AG09309 (cell line): ENCODE measurements at regions not wholly inside any gene's neighbourhood (a gene's known extent, or its start where the extent isn't known, plus 50 kb on each side); places are given as distances from the start of the nearest gene placed in this dataset.

Source experiments
- DNase-seq: peaks from one replicate; pipeline ENCODE4 v3.0.0-alpha.2; 2010; ENCODE audit warnings: low read depth
- H3K4me3 ChIP-seq: 2 replicates; pipeline ENCODE4 v1.5.1; 2011; ENCODE audit warnings: mild to moderate bottlenecking, low read depth, low read length, moderate library complexity; ENCODE audit not compliant: control insufficient read depth
- CTCF ChIP-seq: IDR thresholded peaks from 2 replicates; pipeline ENCODE4 v1.5.1; 2011; ENCODE audit warnings: mild to moderate bottlenecking, low read depth, low read length, inconsistent platforms; ENCODE audit not compliant: insufficient read depth, control insufficient read depth; ENCODE audit errors: missing control alignments

DNA sequence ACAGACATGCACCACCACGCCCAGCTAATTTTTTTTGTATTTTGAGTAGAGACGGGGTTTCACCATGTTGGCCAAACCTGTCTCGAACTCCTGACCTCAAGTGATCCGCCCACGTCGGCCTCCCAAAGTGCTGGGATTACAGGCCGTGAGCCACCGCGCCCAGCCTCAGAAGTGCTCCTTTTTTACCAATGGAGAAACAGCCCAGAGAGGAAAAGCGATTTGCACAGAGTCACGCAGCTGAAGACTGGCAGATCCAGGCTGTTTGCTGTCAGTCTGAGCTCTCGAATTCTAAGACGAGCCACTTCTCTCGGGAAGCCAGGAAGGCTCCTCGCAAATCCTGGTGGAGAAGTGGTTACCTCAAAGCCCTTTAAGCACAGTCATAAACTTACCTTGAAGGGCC, 57.4 kb upstream of the SDK1 start:
- no peak for TF ChIP-seq CTCF
- DNase-seq: no peak
- no peak overlapping the region for H3K4me3 ChIP-seq

DNA sequence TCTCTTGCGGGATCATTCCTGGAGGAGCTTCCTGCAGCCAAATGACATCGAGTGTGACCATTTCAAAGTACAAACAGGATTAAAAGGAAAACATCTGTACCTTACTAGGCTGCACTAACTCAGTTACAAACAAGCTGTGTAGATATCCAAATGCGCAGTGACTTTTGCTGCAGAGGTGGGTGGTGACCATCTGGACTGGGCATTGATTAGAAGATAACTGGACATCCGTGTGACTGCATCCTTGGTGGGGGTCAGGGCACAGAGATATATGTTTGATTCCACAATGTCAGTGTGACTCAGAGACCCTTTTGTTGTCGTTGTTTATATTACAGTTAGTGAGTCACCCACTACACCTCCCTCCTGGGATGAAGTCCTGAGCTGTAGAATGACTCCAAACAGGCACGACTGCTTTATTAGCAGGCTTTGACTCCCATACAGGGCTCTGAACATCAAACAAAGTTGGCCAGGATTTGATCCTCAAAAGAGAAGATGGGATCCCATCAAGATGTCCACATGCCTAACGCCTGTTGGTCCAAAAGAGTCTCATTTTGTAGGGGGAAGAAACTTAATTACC, 56.7 kb upstream of the SDK1 start:
- H3K4me3 ChIP-seq: no peak overlapping the region
- no peak for TF ChIP-seq CTCF
- DNase-seq: no peak

DNA sequence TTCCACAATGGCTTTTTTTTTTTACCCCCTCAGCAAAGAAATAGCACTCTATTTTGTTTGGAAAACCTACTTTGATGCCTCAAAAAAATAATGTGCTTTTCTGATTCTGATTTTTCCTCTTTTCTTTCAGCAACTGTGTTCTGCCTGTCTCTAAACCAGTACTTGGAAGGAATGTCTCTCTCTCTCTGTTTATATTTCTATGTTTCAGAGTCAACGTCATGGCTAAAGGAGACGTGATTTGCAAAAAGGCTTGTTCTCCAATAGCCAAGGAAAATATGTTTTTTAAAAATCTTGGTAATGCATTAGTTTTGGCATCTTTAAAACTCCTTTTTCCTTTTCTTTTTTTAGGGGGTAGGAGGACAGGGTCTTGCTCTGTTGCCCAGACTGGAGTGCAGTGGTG, 56.0 kb upstream of the SDK1 start:
- no peak overlapping the region for H3K4me3 ChIP-seq
- no peak for DNase-seq
- TF ChIP-seq CTCF: no peak

DNA sequence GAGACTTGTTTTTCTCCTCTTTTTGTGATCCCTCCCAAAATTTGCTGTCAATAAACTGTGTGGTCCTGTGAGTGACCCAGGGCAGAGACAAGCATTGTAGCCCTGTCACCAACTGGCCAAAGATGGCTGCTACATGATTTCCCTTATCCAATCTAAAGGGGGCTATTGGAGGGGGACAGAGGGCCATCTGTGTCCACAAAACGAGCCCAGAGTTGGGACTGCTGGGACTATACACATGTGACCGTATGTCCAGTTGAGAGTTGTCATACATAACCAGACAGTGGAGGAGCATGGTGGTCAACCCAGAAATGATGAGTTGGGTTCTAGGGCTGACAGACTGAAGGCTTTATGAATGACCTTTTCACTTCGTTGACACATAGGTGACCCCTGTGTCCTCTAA, 55.3 kb upstream of the SDK1 start:
- H3K4me3 ChIP-seq: no peak overlapping the region
- DNase-seq: no peak
- no peak for TF ChIP-seq CTCF

DNA sequence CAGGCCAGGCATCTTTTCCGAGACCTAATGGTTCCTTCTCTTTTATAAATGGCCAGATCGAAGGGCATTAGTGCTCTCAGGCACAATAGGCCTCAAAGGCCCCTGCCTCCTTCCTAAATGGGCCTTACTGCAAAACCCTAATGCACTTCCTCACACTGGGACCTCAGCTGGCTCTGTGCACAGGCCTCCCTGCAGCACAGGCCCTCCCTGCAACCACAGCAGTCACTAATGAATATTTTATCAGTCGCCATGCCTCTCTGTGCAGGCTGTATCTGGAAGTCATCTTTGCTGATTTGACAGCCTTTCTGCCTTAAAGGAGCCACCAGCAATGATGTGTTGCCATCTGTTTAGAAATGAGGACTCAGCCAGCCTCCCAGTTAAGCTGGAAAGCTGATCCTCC, 54.9 kb upstream of the SDK1 start:
- DNase-seq: no peak
- TF ChIP-seq CTCF: no peak
- no peak overlapping the region for H3K4me3 ChIP-seq

DNA sequence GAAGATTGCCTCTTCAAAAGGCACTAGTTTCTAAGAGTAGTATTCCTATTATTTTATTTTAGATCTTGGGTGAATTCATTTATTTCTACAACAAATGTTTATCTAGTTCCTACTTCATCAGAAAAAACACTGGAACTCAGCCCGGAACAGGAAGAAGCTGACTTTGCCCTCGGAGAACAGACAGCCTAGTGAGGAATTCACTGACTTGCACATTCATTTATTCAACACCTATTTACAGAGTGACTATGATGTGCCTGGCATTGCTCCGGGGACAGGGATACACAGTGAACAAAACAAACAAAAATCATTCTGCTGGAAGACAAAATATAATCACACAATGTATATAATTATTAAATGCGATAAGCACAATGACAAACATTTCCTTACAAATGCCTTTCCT, 54.4 kb upstream of the SDK1 start:
- no peak for DNase-seq

More for the DNA sequence above, 54.4 kb upstream of the SDK1 start:
- no peak overlapping the region for H3K4me3 ChIP-seq
- no peak for TF ChIP-seq CTCF
